ENCODE measurements at regions not wholly inside any gene's neighbourhood (a gene's known extent, or its start where the extent isn't known, plus 50 kb on each side); places are given as distances from the start of the nearest gene placed in this dataset.

DNA sequence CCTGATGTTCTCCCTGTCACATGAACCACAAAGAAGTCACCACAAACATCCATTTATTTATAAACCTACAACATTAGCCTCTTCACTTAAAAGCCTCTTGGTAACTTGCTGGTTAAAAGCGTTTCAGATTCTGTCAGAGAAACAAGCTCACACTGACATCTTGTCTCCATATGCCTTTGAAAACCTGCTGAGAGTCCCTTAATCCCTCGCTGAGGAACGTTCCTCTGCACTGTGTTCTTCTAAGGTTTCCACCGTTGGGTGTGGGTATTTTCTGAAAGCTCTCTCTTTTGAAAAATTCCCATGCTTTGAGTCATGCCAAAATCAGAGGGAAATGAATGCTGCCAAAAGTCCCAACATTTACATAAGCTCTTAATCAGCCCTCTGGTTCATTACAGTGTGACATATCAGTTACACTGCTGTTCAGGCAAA lies 149.8 kb downstream of the CCDC34 start:
- intact Hi-C loops (cut with micrococcal nuclease) = no loop called here
- no peaks in the 10 kb centered on the region for H3K9me3 ChIP-seq (ENCODE audit: control insufficient read depth, insufficient read depth, low read length)
- Mint-ChIP-seq H3K4me3 (no peak overlapping the region), H3K4me1 (no peaks in the 10 kb centered on the region), H3K9me3 (peaks cover 0 to 3% of the 10 kb centered on the region in 2 donors), H3K27ac (no peak overlapping the region), H3K27me3 (ENCODE audit: low read depth in 2 of 2) (no peaks in the 10 kb centered on the region), H3K36me3 (no peaks in the 10 kb centered on the region)
- no peak overlapping the region for H3K27ac ChIP-seq (ENCODE audit: low read length)
- H3K36me3 ChIP-seq (ENCODE audit: control insufficient read depth, insufficient read depth, low read length) = no peaks in the 10 kb centered on the region
- 70% methylated on average over 4 of the region's 4 CpGs for WGBS (ENCODE audit: insufficient coverage)
- no peak for TF ChIP-seq CTCF (IDR thresholded peaks at IDR 0.05)
- no peaks in the 10 kb centered on the region for H3K4me1 ChIP-seq (ENCODE audit: control insufficient read depth, insufficient read depth, low read length)
- no peak overlapping the region for H3K4me3 ChIP-seq (ENCODE audit: low read length)
- DNase-seq = no peak
- no peaks in the 10 kb centered on the region for H3K27me3 ChIP-seq (ENCODE audit: control insufficient read depth, insufficient read depth, low read length)
- no peak for ATAC-seq

- H3K9me3 ChIP-seq (ENCODE audit: control insufficient read depth, insufficient read depth, low read length) = no peaks in the 10 kb centered on the region
- H3K27ac ChIP-seq (ENCODE audit: low read length) = no peak overlapping the region
- no peak overlapping the region for H3K4me3 ChIP-seq (ENCODE audit: low read length)
- Mint-ChIP-seq H3K27ac (no peak overlapping the region), H3K27me3 (ENCODE audit: low read depth in 2 of 2) (no peaks in the 10 kb centered on the region), H3K36me3 (no peaks in the 10 kb centered on the region), H3K9me3 (peaks cover 3 to 5% of the 10 kb centered on the region in 2 donors), H3K4me1 (no peaks in the 10 kb centered on the region), H3K4me3 (no peak overlapping the region)
- H3K27me3 ChIP-seq (ENCODE audit: control insufficient read depth, insufficient read depth, low read length) = no peaks in the 10 kb centered on the region
- DNase-seq (no peak), ATAC-seq (no peak)
- 86% methylated on average over 1 of the region's 2 CpGs for WGBS (ENCODE audit: insufficient coverage)
- TF ChIP-seq CTCF (IDR thresholded peaks at IDR 0.05) = no peak
- no peaks in the 10 kb centered on the region for H3K4me1 ChIP-seq (ENCODE audit: control insufficient read depth, insufficient read depth, low read length)
- H3K36me3 ChIP-seq (ENCODE audit: control insufficient read depth, insufficient read depth, low read length) = no peaks in the 10 kb centered on the region
- intact Hi-C loops (cut with micrococcal nuclease) = no loop called here
Observed at GRCh38 chr11:27212248-27212780, 150.7 kb downstream of the CCDC34 start.

- Histone ChIP-seq H3K4me3 (ENCODE audit: low read length) (no peak overlapping the region), H3K27ac (ENCODE audit: low read length) (no peak overlapping the region), H3K27me3 (ENCODE audit: control insufficient read depth, insufficient read depth, low read length) (no peaks in the 10 kb centered on the region), H3K36me3 (ENCODE audit: control insufficient read depth, insufficient read depth, low read length) (no peaks in the 10 kb centered on the region), H3K4me1 (ENCODE audit: control insufficient read depth, insufficient read depth, low read length) (no peaks in the 10 kb centered on the region), H3K9me3 (ENCODE audit: control insufficient read depth, insufficient read depth, low read length) (no peaks in the 10 kb centered on the region)
- no peaks in the 10 kb centered on the region for H3K27me3 Mint-ChIP-seq (ENCODE audit: low read depth in 2 of 2)
- DNase-seq (no peak), ATAC-seq (no peak)
- no peak for TF ChIP-seq CTCF (IDR thresholded peaks at IDR 0.05)
- no peak overlapping the region for H3K4me3 Mint-ChIP-seq
- H3K27ac Mint-ChIP-seq = no peak overlapping the region
- H3K9me3 Mint-ChIP-seq = peaks cover 3 to 5% of the 10 kb centered on the region in 2 donors
- WGBS (ENCODE audit: insufficient coverage) = 79% methylated on average over 8 of the region's 8 CpGs
- intact Hi-C loops (cut with micrococcal nuclease) = no loop called here
- H3K4me1 Mint-ChIP-seq = no peaks in the 10 kb centered on the region
- no peaks in the 10 kb centered on the region for H3K36me3 Mint-ChIP-seq
Observed at GRCh38 chr11:27211370-27212127, 151.5 kb downstream of the CCDC34 start.

DNA sequence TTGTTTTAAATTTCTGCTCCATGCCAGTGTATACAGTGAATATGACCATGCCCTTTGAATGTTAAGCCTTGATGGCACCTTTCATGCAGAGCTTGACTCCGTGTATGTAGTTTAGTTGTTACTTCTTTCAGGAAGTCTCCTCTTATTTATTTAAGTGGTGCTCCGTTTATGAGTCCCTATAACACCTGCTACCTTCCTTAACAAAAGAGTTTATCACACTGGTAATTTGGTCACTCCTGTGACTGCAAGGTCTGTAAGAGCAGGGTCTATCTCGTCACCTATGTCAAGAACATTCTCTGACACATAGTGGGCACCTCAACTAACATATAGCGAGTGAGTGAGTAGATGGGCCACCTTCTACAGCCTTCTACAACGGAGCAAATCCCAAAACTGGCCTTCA lies 152.5 kb downstream of the CCDC34 start:
- Mint-ChIP-seq H3K9me3 (peaks cover 3 to 5% of the 10 kb centered on the region in 2 donors), H3K36me3 (no peaks in the 10 kb centered on the region), H3K27ac (no peak overlapping the region), H3K4me3 (no peak overlapping the region), H3K4me1 (no peaks in the 10 kb centered on the region), H3K27me3 (ENCODE audit: low read depth in 2 of 2) (no peaks in the 10 kb centered on the region)
- no peak for ATAC-seq
- Histone ChIP-seq H3K4me1 (ENCODE audit: control insufficient read depth, insufficient read depth, low read length) (no peaks in the 10 kb centered on the region), H3K27ac (ENCODE audit: low read length) (no peak overlapping the region), H3K27me3 (ENCODE audit: control insufficient read depth, insufficient read depth, low read length) (no peaks in the 10 kb centered on the region), H3K36me3 (ENCODE audit: control insufficient read depth, insufficient read depth, low read length) (no peaks in the 10 kb centered on the region), H3K4me3 (ENCODE audit: low read length) (no peak overlapping the region), H3K9me3 (ENCODE audit: control insufficient read depth, insufficient read depth, low read length) (no peaks in the 10 kb centered on the region)
- DNase-seq = no peak
- TF ChIP-seq CTCF (IDR thresholded peaks at IDR 0.05) = no peak
- intact Hi-C loops (cut with micrococcal nuclease) = no loop called here
- no CpG with 5 or more reads among the region's 5 CpGs for WGBS (ENCODE audit: insufficient coverage)
